ENCODE measurements at regions not wholly inside any gene's neighbourhood (a gene's known extent, or its start where the extent isn't known, plus 50 kb on each side); places are given as distances from the start of the nearest gene placed in this dataset.
"Not testable (repeated sequence)": the region's sequence is repeated elsewhere in the genome, so short reads cannot be mapped to it uniquely, and the experiment has no call there.

GRCh38 chr1:118820864-118821263 lies 167.3 kb downstream of the TBX15 start:
- intact Hi-C loops (cut with DNase I) = no loop called here
- Histone ChIP-seq H3K27ac (no peak overlapping the region), H3K4me3 (no peak overlapping the region), H3K4me1 (no peaks in the 10 kb centered on the region), H3K9me3 (no peaks in the 10 kb centered on the region), H3K27me3 (ENCODE audit: low read depth) (no peaks in the 10 kb centered on the region), H3K36me3 (no peaks in the 10 kb centered on the region)
- no peak for DNase-seq
- ATAC-seq = no peak
- TF ChIP-seq CTCF (IDR thresholded peaks at IDR 0.05) = no peak

GRCh38 chr1:118815909-118816308 lies 172.2 kb downstream of the TBX15 start:
- H3K36me3 ChIP-seq = no peaks in the 10 kb centered on the region
- intact Hi-C loops (cut with DNase I) = no loop called here
- ATAC-seq (no peak), DNase-seq (no peak)
- TF ChIP-seq CTCF (IDR thresholded peaks at IDR 0.05) = no peak
- no peak overlapping the region for H3K27ac ChIP-seq
- H3K4me3 ChIP-seq = no peak overlapping the region
- no peaks in the 10 kb centered on the region for H3K4me1 ChIP-seq
- no peaks in the 10 kb centered on the region for H3K27me3 ChIP-seq (ENCODE audit: low read depth)
- H3K9me3 ChIP-seq = no peaks in the 10 kb centered on the region

- ATAC-seq (no peak), DNase-seq (no peak)
- Histone ChIP-seq H3K4me3 (no peak overlapping the region), H3K9me3 (no peaks in the 10 kb centered on the region), H3K27ac (no peak overlapping the region), H3K4me1 (no peaks in the 10 kb centered on the region), H3K27me3 (ENCODE audit: low read depth) (no peaks in the 10 kb centered on the region), H3K36me3 (no peaks in the 10 kb centered on the region)
- TF ChIP-seq CTCF (IDR thresholded peaks at IDR 0.05) = no peak
- intact Hi-C loops (cut with DNase I) = no loop called here
Measured at GRCh38 chr1:118812555-118812954, 175.6 kb downstream of the TBX15 start.

GRCh38 chr1:118811156-118811555 lies 177.0 kb downstream of the TBX15 start:
- no peak for DNase-seq
- no peak overlapping the region for H3K27ac ChIP-seq
- H3K4me1 ChIP-seq = no peaks in the 10 kb centered on the region
- intact Hi-C loops (cut with DNase I) = no loop called here
- no peaks in the 10 kb centered on the region for H3K9me3 ChIP-seq
- no peaks in the 10 kb centered on the region for H3K27me3 ChIP-seq (ENCODE audit: low read depth)
- no peak overlapping the region for H3K4me3 ChIP-seq
- TF ChIP-seq CTCF (IDR thresholded peaks at IDR 0.05) = no peak
- ATAC-seq = no peak
- no peaks in the 10 kb centered on the region for H3K36me3 ChIP-seq

GRCh38 chr1:118809586-118809985 lies 178.6 kb downstream of the TBX15 start:
- TF ChIP-seq CTCF (IDR thresholded peaks at IDR 0.05) = no peak
- H3K9me3 ChIP-seq = no peaks in the 10 kb centered on the region
- ATAC-seq = no peak
- H3K27ac ChIP-seq = no peak overlapping the region
- intact Hi-C loops (cut with DNase I) = no loop called here
- H3K4me3 ChIP-seq = no peak overlapping the region
- no peaks in the 10 kb centered on the region for H3K36me3 ChIP-seq
- no peaks in the 10 kb centered on the region for H3K4me1 ChIP-seq
- H3K27me3 ChIP-seq (ENCODE audit: low read depth) = no peaks in the 10 kb centered on the region
- DNase-seq = no peak

- DNase-seq; H3K9me3 ChIP-seq; intact Hi-C loops (cut with DNase I); H3K27ac ChIP-seq; H3K4me1 ChIP-seq; H3K27me3 ChIP-seq (ENCODE audit: low read depth); H3K4me3 ChIP-seq; ATAC-seq; H3K36me3 ChIP-seq: not testable (repeated sequence)
Measured at GRCh38 chr1:118803128-118803527, 185.0 kb downstream of the TBX15 start.

Data from lower lobe of right lung (tissue), 2 donors.